ENCODE measurements at regions not wholly inside any gene's neighbourhood (a gene's known extent, or its start where the extent isn't known, plus 50 kb on each side); places are given as distances from the start of the nearest gene placed in this dataset.

DNA sequence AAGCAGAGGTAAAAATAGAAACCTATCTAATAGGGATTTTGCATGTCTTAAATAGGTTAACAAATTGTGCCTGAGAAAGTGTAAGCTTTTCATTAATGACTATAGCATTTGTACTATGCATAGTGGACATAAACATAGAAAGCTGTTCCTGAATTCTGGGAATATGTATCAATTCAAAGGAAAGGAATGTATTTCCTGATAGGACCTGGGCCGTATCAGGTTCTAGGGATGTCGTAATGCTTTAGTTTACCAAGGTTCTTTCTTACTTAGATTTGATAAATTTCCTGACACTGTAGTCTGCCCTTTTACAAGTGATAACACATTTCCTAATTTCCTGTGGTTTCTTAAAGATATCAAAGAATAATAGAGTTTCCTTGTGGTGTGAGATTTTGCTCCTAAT is 191.3 kb downstream of the CDH7 start:
- H3K27me3 Mint-ChIP-seq: no peaks in the 10 kb centered on the region
- ATAC-seq (ENCODE audit: low read depth in 2 of 2): no peak

DNA sequence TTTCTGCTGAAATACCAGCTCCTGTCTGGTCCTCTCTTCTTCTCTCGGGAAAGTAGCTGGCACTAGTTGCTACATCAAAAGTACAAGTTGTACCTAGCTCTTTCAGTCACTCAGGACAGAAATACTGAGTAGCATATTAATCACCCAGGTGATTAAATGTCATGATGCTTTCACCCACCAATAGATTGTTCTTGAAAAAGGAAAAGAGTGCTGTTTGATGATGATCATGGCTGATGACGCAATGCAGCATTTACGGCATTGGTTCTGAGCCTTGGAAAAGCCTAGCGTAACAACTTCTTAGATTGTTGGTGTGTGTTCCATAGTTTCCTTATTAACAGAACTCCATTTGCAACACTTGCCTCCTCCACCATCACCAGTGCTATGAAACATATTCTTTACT is 190.7 kb downstream of the CDH7 start:
- Mint-ChIP-seq H3K36me3 (no peaks in the 10 kb centered on the region), H3K27ac (no peak overlapping the region), H3K4me3 (no peak overlapping the region), H3K27me3 (no peaks in the 10 kb centered on the region), H3K9me3 (peaks cover 0 to 3% (median 0%) of the 10 kb centered on the region in 7 donors), H3K4me1 (no peaks in the 10 kb centered on the region)
- DNase-seq: no peak
- ATAC-seq (ENCODE audit: low read depth in 2 of 2): no peak

More for the DNA sequence above, 191.3 kb downstream of the CDH7 start:
- peaks cover 0 to 3% (median 0%) of the 10 kb centered on the region in 7 donors for H3K9me3 Mint-ChIP-seq
- H3K4me1 Mint-ChIP-seq: no peaks in the 10 kb centered on the region
- no peak for DNase-seq
- no peak overlapping the region for H3K4me3 Mint-ChIP-seq
- H3K36me3 Mint-ChIP-seq: no peaks in the 10 kb centered on the region
- no peak overlapping the region for H3K27ac Mint-ChIP-seq

Data from naive B cell (primary cell).